NCI-H69 (cell line): ENCODE measurements at regions not wholly inside any gene's neighbourhood (a gene's known extent, or its start where the extent isn't known, plus 50 kb on each side); places are given as distances from the start of the nearest gene placed in this dataset.

Source experiments
- DNase-seq: peaks from one replicate; lab custom pipeline; 2025; lab: John Stamatoyannopoulos, UW

DNA sequence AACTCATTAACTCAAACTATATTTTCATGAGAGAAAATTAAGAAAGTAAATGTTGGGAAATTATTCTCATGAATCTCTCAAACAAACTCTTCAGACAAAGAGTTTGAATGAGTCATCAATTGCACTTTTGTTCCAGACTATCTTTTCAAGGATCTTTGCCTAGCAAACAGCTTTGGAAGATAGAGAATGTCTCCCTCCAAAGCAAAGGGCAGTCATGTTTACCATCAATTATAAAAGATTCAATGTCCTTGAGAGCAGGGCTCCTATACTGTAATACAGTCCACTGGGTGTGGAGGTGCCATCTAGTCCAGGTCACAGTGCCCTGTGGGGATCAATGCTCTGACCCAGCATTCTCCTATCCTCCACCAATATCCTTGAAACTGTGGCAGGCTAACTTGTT, 1429.3 kb downstream of the EFNA5 start:
- DNase-seq: peak; percentile 42

DNA sequence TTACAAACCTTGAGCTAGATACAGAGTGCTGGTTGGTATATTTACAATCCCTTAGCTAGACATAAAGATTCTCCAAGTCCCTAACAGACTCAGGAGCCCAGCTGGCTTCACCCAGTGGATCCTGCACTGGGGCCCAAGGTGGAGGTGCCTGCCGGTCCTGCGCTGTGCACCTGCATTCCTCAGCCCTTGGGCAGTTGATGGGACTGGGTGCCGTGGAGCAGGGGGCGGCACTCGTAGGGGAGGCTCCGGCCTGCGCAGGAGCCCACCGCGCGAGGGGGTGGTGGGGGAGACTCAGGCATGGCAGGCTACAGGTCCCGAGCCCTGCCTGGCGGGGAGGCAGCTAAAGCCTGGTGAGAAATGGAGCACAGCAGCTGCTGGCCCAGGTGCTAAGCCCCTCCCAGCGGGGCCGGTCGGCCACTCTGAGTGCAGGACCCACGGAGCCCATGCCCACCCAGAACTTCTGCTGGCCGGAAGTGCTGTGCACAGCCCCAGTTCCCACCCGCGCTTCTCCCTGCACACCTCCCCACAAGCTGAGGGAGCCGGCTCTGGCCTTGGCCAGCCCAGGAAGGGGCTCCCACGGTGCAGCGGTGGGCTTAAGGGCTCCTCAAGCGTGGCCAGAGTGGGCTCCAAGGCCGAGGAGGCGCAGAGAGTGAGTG, 1464.7 kb downstream of the EFNA5 start:
- no peak for DNase-seq

GRCh38 chr5:106202035-106202434, 1468.7 kb downstream of the EFNA5 start:
- peak; percentile 29 for DNase-seq

DNA sequence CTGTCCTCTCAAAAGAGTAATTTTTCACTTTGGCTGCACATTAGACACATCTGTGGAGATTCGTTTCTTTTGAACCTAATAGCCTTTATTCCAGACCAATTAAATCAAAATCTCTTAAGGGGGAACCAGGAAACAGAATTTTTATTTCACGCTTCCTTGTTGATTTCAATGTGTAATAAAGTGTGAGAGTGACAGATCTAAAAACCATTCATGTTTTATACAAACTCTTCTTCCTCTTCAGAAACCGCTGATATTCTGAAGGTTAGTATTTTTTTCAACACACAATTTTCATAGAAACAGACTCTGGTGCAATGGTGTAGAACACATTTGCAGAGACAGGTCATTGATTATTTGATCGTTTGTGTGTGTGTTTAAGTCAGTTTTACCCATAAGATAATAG, 1469.8 kb downstream of the EFNA5 start:
- no peak for DNase-seq

- DNase-seq: no peak
Observed at GRCh38 chr5:106195679-106196474, 1474.9 kb downstream of the EFNA5 start.

GRCh38 chr5:106189121-106189809, 1481.5 kb downstream of the EFNA5 start:
- DNase-seq: peak; percentile 96

- no peak for DNase-seq
Observed at GRCh38 chr5:106185661-106186081, 1485.1 kb downstream of the EFNA5 start.

DNA sequence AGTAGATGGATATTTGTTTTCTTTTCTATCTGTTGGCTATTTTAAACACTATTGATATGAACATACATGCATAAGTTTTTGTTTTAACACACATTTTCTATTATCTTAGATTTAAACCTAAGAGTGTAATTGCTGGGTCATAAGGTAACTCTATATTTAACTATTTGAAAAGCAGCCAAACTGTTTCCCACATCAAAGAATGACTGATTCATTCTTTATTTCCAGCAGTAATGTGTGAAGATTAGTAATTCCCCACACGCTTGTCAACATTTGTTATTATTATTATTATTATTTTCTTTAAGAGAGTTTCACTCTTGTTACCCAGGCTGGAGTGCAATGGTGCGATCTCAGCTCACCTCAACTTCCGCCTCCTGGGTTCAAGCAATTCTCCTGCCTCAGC, 1495.8 kb downstream of the EFNA5 start:
- DNase-seq: no peak

- no peak for DNase-seq
Observed at GRCh38 chr5:106172681-106173532, 1497.8 kb downstream of the EFNA5 start.

GRCh38 chr5:106171708-106172107, 1499.0 kb downstream of the EFNA5 start:
- no peak for DNase-seq

- no peak for DNase-seq
Observed at GRCh38 chr5:106171132-106171531, 1499.6 kb downstream of the EFNA5 start.

DNA sequence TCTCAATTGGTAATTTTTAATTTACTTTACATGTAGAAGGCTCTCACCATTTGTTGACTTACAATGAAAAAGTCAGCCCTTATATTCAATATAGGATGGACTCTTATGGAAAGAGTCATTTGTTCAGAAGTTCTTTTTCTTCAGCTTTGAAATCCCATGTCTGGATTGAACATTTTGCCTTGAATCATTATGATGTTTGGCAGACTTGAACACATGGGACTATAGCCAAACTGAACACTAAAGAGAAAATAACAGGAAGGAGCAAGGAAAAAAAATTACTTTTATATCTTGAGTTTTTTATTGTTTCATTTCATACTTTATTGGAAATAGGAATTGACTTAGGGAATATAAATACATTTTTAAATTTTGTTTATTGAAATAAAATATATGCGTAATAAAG, 1503.0 kb downstream of the EFNA5 start:
- DNase-seq: no peak

DNA sequence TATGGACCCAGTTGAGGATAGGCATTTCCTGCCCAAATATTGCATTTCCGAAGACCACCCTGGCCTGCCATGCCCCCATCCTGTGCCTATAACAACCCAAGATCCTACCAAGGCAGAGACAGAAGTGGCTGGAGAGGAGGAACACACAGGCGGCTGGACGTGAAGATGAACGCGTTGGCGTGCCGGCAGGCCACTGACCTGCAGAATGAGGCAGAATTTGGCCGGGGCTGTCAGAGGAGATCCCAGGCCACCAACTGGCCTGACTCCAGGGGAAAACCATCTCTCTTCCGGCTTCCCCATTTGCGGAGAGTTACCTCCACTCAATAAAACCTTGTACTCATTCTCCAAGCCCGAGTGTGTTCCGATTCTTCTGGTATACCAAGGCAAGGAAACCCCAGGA, 1507.5 kb downstream of the EFNA5 start:
- no peak for DNase-seq

DNA sequence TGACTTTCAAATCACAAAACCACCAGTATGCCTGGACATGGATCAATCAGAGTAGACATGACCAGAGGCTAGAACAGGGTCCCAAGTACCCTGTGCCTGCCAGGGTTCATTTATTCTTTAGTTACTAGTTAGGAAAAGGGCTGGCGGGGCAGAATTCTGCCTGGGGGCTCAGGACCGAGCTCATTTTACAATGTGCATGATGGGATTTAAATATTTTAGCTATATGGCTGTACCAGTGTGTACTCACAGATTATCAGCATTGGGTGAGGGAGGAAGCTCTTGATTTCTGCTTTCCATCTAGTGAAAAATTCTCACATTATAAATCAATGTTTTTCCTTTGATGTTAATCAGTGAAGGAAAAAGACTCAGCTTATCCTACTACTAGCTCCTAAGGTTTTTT, 1511.1 kb downstream of the EFNA5 start:
- DNase-seq: peak; percentile 15

- DNase-seq: no peak
Observed at GRCh38 chr5:106154280-106154716, 1516.4 kb downstream of the EFNA5 start.

DNA sequence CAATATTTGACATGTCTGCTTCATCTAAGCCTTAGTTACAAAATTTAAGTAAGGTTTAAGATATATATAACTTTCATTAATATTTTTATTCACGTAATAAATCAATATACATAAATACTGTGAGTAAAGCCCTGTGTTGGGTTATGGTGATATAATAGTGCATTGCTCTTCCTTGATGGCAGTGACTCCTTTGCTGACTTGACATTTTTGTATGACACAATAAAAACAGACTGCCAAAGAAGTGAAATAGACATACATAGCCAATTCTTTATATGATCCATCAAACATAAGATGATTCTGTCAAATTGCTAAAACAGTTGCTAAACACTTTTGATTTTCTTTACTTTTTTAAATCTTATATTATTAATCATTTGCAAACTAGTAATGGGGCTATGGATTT, 1518.2 kb downstream of the EFNA5 start:
- no peak for DNase-seq

DNA sequence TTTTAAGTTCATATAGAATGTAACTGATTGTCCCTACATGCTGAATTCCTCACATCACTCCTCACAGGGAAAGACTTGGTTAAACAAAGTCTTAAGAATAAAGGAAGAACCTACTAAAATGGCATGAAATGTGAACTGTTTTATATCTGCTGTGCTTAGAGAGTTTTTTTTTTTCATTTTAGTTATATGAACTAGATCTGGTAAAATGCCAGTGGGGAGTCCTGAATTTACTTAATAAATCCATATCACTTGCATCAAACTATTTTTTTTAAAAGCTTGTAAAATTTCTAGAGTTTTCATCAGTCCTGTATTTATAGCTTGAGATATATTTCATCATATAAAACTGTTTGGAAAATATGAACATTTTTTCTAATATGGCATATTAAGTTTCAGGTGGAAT, 1528.6 kb downstream of the EFNA5 start:
- DNase-seq: no peak

- no peak for DNase-seq
Observed at GRCh38 chr5:106140101-106140500, 1530.6 kb downstream of the EFNA5 start.

GRCh38 chr5:106136061-106136460, 1534.7 kb downstream of the EFNA5 start:
- DNase-seq: peak; percentile 80

DNA sequence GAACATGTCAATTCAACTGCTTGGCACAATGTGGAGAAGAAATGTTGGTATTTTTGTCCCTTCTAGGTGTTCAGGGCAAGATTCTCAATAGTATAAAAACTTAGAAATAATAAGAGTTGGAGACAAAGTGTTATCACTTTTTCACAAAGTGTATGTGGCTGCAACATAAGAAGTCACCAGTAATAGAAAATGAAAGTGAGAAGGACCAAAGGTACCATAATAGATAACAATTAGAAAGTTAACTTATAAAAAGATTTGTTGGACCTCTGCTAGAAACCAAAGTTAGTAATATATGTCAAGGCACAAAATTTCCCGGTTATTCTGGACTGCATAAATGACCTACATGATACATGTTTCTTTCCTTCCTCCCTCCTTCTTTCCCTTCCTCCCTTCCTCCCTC, 1535.3 kb downstream of the EFNA5 start:
- no peak for DNase-seq

- no peak for DNase-seq
Observed at GRCh38 chr5:106134549-106134948, 1536.2 kb downstream of the EFNA5 start.

DNA sequence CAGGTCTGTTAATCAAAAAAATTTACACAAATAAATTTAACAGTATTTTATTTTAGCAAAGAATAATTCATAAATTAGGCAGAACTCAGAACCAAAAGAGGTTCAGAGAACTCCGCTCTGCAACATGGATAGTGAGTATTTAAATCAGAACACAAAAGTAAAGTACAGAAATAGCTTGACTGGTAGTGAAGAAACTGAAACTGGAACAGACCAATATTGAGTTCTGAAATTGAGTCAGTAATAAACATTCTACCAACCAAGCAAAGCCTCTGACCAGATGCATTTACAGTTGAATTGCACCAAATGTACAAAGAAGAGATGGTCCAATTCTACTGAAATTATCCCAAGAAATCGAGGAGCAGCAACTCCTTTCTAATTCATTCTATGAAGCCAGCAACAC, 1542.8 kb downstream of the EFNA5 start:
- no peak for DNase-seq
